GM12875 (cell line): ENCODE measurements at regions not wholly inside any gene's neighbourhood (a gene's known extent, or its start where the extent isn't known, plus 50 kb on each side); places are given as distances from the start of the nearest gene placed in this dataset.

Experiments
- H3K4me3 ChIP-seq: one replicate; pipeline ENCODE4 v1.5.1; 2011; ENCODE audit warnings: low read depth, low read length, control low read depth
- TF ChIP-seq, protein P1 (sequence below): IDR thresholded peaks from 2 replicates; pipeline ENCODE4 v1.5.1; 2011; ENCODE audit warnings: low read depth, mild to moderate bottlenecking, control low read depth, inconsistent platforms, low read length, moderate library complexity, borderline replicate concordance; ENCODE audit not compliant: insufficient read depth

GRCh38 chr13:97133554-97133953 lies 88.6 kb upstream of the MBNL2 start:
- H3K4me3 ChIP-seq = no peak overlapping the region
- TF ChIP-seq, protein P1, sequence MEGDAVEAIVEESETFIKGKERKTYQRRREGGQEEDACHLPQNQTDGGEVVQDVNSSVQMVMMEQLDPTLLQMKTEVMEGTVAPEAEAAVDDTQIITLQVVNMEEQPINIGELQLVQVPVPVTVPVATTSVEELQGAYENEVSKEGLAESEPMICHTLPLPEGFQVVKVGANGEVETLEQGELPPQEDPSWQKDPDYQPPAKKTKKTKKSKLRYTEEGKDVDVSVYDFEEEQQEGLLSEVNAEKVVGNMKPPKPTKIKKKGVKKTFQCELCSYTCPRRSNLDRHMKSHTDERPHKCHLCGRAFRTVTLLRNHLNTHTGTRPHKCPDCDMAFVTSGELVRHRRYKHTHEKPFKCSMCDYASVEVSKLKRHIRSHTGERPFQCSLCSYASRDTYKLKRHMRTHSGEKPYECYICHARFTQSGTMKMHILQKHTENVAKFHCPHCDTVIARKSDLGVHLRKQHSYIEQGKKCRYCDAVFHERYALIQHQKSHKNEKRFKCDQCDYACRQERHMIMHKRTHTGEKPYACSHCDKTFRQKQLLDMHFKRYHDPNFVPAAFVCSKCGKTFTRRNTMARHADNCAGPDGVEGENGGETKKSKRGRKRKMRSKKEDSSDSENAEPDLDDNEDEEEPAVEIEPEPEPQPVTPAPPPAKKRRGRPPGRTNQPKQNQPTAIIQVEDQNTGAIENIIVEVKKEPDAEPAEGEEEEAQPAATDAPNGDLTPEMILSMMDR = no peak

DNA sequence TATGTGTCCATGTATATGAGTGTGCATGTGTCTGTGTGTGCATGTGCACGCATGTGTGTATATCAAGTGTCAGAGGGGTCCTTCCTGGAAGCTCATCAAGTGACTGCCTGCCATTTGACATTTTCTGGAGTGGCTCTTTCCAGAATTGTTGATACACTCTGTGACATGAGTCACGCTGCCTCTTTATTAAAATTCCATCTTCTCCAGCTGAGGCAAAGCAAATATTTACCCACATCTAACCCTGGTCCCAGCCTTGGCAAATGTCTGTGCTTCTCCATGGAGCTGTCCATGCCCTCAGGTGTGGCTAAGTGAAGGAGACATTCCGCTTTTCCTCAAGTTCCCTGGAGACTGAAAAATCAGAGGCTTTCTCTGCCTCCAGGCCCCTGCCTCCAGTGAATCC lies 88.2 kb upstream of the MBNL2 start:
- TF ChIP-seq, protein P1 = no peak
- no peak overlapping the region for H3K4me3 ChIP-seq

DNA sequence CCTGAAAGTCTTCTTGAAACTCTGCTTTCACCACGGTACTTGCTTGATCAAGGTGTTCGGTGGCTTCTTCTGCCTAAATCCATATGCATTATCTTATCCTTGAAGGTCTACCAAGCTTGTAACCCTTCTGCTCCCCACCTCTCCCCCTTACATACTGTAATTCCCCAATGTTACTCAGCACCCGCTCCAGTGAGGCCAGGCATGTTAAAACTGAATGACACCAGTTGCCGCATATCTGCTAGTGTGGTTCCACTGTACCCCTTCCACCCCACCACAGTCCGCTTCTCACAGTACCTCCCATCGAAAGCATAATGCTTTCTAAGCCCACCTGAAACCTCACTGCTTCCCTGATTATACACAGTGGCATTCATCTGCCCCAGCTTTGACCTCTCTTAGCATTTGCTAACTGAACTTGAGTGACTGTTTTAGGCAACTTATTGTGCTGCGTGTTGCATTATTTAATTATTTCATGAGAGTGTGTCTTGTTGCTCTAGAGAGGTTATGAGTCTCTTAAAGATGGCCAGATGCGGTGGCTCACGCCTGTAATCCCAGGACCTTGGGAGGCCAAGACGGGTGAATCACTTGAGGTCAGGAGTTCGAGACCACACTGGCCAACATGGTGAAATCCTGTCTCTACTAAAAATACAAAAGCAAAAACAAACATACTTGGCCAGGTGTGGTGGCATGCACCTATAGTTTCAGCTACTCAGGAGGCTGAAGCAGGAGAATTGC lies 87.6 kb upstream of the MBNL2 start:
- no peak overlapping the region for H3K4me3 ChIP-seq
- TF ChIP-seq, protein P1 = no peak

DNA sequence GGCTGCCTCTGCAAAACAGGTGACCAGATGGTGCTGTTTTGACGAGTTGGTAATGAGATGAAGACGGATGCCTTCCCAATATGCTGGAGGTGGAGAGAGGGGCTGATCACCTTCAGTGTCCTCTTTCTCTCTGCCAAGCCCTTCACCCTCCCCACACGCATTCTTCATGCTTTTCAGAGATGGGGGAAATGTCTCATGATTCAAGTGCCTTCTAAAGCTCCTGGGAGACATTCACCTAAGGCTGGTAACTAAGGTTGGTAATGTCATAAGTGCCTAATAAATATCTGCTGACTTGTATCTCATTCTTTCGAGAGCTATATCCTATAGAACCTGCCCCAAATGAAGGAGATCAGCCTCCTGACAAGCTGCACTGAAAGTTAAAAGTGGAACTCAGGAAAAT lies 86.2 kb upstream of the MBNL2 start:
- no peak overlapping the region for H3K4me3 ChIP-seq
- TF ChIP-seq, protein P1 = no peak

DNA sequence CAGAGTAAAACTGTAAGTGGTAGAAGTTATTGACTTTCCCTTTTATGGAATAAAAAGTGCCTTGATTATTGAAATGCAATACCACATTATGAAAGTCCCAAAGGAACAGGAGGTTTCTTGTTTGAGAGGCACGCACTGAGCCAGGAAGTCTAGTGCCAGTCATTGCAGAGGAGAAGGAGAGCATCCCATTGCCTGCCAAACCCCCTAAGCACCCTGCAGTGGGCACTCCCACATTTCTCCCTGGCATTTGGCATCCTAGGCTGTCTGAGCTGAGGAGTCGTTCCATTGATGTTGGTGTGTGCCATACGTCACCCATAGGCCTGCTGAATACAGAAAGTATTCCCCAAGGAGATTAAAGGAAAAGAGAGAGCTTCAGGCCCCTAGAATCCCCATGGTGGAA lies 85.7 kb upstream of the MBNL2 start:
- TF ChIP-seq, protein P1 = no peak
- H3K4me3 ChIP-seq = no peak overlapping the region

DNA sequence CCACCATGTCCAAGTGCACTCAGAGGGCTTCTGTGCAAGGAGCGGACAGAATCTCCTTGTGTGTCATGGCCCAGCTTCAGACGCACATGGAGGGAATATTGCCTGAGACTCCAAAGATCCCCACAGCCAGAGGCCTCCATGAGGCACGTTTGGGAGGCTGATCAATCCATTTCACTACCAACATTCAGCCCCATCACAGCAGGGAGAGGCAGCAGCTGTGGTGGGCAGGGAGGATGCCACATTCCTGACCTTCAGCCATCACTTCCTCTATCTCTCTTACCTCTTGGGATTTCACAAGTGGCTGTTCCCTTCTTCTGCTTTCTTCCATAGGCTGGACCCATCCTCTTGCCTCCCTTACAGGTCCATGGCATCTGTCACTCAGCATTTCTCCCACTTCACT lies 82.4 kb upstream of the MBNL2 start:
- H3K4me3 ChIP-seq = no peak overlapping the region
- TF ChIP-seq, protein P1 = no peak

- TF ChIP-seq, protein P1 = no peak
- H3K4me3 ChIP-seq = no peak overlapping the region
These were observed 82.0 kb upstream of the MBNL2 start for GRCh38 chr13:97140131-97140530.
